ENCODE measurements at regions not wholly inside any gene's neighbourhood (a gene's known extent, or its start where the extent isn't known, plus 50 kb on each side); places are given as distances from the start of the nearest gene placed in this dataset.
"Not testable (repeated sequence)": the region's sequence is repeated elsewhere in the genome, so short reads cannot be mapped to it uniquely, and the experiment has no call there.

DNA sequence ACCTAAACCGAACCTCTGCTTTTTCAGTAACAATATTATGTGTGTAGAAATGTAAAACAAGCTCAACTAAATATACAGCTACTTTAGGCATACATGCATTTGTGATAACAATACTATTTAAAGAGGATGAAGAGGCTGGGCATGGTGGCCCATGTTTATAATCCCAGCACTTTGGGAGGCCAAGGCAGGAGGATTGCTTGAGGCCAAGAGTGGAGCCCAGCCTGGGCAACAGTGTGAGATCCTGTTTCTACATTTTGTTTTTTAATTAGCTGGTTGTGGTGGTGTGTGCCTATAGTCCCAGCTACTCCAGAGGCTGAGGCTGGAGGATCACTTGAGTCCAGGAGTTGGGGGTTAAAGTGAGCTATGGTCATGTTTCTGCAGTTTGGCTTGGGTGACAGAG, 73.6 kb upstream of the LYPLAL1 start:
- Histone ChIP-seq H3K4me3 (ENCODE audit: low read depth in 1 of 2, low read length in 2 of 2) (no peak overlapping the region), H3K9ac (ENCODE audit: low read length) (no peak overlapping the region), H3K36me3 (ENCODE audit: insufficient read depth, low read length) (no peaks in the 10 kb centered on the region), H3K9me3 (ENCODE audit: low read length) (no peaks in the 10 kb centered on the region), H3K4me1 (ENCODE audit: insufficient read depth, low read length) (no peaks in the 10 kb centered on the region), H3K27me3 (ENCODE audit: control insufficient read depth in 1 of 2, insufficient read depth in 2 of 2, low read length in 2 of 2) (no peaks in the 10 kb centered on the region), H3K27ac (ENCODE audit: low read depth, low read length) (no peak overlapping the region)

DNA sequence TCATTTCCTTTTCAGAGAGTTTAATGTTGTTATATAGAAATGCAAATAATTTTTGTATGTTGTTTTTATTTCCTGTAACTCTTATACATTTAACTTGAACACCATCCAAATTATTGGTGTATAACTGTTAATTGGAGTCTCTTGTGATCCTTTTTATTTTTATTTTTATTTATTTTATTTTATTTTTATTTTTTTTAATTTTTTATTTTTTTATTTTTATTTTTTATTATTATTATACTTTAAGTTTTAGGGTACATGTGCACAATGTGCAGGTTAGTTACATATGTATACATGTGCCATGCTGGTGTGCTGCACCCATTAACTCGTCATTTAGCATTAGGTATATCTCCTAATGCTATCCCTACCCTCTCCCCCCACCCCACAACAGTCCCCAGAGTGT, 71.2 kb upstream of the LYPLAL1 start:
- not testable (repeated sequence) for H3K27me3 ChIP-seq (ENCODE audit: control insufficient read depth in 1 of 2, insufficient read depth in 2 of 2, low read length in 2 of 2); H3K36me3 ChIP-seq (ENCODE audit: insufficient read depth, low read length); H3K9me3 ChIP-seq (ENCODE audit: low read length); H3K4me1 ChIP-seq (ENCODE audit: insufficient read depth, low read length); H3K4me3 ChIP-seq (ENCODE audit: low read depth in 1 of 2, low read length in 2 of 2); H3K27ac ChIP-seq (ENCODE audit: low read depth, low read length); H3K9ac ChIP-seq (ENCODE audit: low read length)

DNA sequence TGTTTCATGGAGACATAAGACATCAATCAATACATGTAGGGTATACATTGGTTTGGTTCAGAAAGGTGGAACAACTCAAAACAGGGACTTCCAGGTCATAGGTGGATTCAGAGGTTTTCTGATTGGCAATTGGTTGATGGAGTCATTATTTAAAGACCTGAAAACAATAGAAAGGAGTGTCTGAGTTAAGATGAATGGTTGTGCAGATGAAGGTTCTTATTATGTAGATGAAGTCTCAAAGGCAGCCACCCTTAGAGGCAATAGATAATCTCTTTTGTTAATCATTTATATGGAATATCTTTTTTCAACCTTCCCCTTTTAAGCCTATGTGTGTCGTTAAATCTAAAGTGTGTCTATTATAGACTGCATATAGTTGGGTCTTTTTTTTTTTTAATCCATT, 67.8 kb upstream of the LYPLAL1 start:
- Histone ChIP-seq H3K36me3 (ENCODE audit: insufficient read depth, low read length) (no peaks in the 10 kb centered on the region), H3K27me3 (ENCODE audit: control insufficient read depth in 1 of 2, insufficient read depth in 2 of 2, low read length in 2 of 2) (no peaks in the 10 kb centered on the region), H3K27ac (ENCODE audit: low read depth, low read length) (no peak overlapping the region)

DNA sequence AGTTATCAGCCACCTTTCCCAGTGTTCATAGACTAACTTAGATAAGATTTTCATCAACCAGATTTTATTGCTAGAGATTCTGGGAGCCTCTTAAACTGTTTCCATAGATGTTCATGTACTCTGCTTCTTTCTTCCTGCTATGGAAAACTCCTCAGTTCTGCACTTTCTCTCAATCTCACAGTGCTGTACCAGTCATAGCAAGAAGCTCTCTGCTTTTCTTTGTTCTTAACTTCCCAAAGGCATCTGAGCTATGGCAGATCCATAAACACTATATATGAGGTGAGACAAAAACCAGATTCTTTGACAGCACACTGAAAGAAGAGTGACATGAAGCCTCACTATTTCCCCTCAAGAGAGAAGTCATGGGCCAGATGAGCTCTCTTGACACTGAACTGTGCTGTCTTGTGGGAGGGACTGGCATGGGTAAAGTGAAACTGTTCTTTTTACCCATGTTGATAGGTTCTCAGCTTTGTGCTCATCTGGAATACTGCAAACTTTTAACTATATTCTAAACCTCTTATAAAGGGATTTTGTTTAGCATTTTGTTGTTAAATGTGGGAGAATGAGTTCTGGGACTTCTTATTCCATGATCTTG, 64.2 kb upstream of the LYPLAL1 start:
- no peaks in the 10 kb centered on the region for H3K4me1 ChIP-seq (ENCODE audit: insufficient read depth, low read length)
- peaks cover 7% of the 10 kb centered on the region for H3K9me3 ChIP-seq (ENCODE audit: low read length)
- H3K27ac ChIP-seq (ENCODE audit: low read depth, low read length) = no peak overlapping the region
- no peak overlapping the region for H3K4me3 ChIP-seq (ENCODE audit: low read depth in 1 of 2, low read length in 2 of 2)
- no peaks in the 10 kb centered on the region for H3K36me3 ChIP-seq (ENCODE audit: insufficient read depth, low read length)
- no peak overlapping the region for H3K9ac ChIP-seq (ENCODE audit: low read length)
- H3K27me3 ChIP-seq (ENCODE audit: control insufficient read depth in 1 of 2, insufficient read depth in 2 of 2, low read length in 2 of 2) = no peaks in the 10 kb centered on the region

More for the DNA sequence above, 67.8 kb upstream of the LYPLAL1 start:
- H3K9ac ChIP-seq (ENCODE audit: low read length) = no peak overlapping the region
- no peaks in the 10 kb centered on the region for H3K9me3 ChIP-seq (ENCODE audit: low read length)
- no peak overlapping the region for H3K4me3 ChIP-seq (ENCODE audit: low read depth in 1 of 2, low read length in 2 of 2)
- no peaks in the 10 kb centered on the region for H3K4me1 ChIP-seq (ENCODE audit: insufficient read depth, low read length)

DNA sequence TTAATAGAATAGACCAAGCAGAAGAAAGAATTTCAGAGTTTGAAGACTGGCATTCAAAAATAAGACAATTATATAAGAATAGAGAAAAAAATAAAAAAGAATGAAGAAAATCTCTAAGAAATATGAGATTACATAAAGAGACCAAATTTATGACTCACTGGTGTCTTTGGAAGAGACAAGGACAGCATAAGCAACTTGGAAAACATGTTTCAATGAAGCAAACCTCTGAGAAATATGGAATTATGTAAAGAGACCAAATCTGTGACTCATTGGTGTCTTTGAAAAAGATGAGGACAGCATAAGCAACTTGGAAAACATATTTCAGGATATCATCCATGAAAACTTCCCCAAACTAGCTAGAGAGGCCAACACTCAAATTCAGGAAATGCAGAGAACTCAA, 60.4 kb upstream of the LYPLAL1 start:
- no peak overlapping the region for H3K4me3 ChIP-seq (ENCODE audit: low read depth in 1 of 2, low read length in 2 of 2)
- peaks cover 7% of the 10 kb centered on the region for H3K9me3 ChIP-seq (ENCODE audit: low read length)
- H3K36me3 ChIP-seq (ENCODE audit: insufficient read depth, low read length) = no peaks in the 10 kb centered on the region
- H3K27me3 ChIP-seq (ENCODE audit: control insufficient read depth in 1 of 2, insufficient read depth in 2 of 2, low read length in 2 of 2) = no peaks in the 10 kb centered on the region
- H3K27ac ChIP-seq (ENCODE audit: low read depth, low read length) = no peak overlapping the region
- H3K4me1 ChIP-seq (ENCODE audit: insufficient read depth, low read length) = no peaks in the 10 kb centered on the region
- no peak overlapping the region for H3K9ac ChIP-seq (ENCODE audit: low read length)

DNA sequence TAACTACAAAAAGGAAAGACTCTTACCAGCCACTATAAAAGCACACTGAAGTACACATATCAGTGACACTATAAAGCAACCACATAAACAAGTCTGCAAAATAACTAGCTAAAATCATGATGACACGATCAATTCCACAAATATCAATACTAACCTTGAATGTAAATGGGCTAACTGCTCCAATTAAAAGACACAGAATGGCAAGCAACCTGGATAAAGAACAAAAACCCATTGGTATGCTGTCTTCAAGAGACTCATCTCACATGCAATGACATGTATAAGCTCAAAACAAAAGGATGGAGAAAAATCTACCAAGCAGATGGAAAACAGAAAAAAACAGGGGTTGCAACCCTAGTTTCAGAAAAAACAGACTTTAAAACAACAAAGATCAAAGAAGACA, 59.7 kb upstream of the LYPLAL1 start:
- peaks cover 7% of the 10 kb centered on the region for H3K9me3 ChIP-seq (ENCODE audit: low read length)
- H3K4me3 ChIP-seq (ENCODE audit: low read depth in 1 of 2, low read length in 2 of 2) = no peak overlapping the region
- H3K36me3 ChIP-seq (ENCODE audit: insufficient read depth, low read length) = no peaks in the 10 kb centered on the region
- H3K27me3 ChIP-seq (ENCODE audit: control insufficient read depth in 1 of 2, insufficient read depth in 2 of 2, low read length in 2 of 2) = no peaks in the 10 kb centered on the region
- H3K4me1 ChIP-seq (ENCODE audit: insufficient read depth, low read length) = no peaks in the 10 kb centered on the region
- no peak overlapping the region for H3K27ac ChIP-seq (ENCODE audit: low read depth, low read length)
- H3K9ac ChIP-seq (ENCODE audit: low read length) = no peak overlapping the region

DNA sequence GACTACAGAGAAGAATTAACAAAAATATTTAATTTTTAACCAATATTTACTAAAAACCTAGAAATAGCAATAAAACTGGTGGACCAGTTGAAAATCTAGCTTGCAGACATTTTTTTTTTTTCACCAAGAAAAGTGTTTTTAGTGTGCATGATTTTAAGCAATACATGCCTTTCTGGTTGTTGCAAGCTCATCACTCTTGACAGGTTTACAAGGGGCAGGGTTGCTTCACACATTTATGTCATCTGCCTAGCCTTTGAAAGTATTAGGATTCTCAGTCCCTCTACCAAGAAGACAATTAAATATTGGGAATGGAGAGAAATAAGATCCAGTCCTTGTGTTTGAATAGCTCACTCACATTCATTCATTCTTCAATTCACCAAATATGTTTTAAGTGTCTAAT, 53.8 kb upstream of the LYPLAL1 start:
- no peak overlapping the region for H3K4me3 ChIP-seq (ENCODE audit: low read depth in 1 of 2, low read length in 2 of 2)
- no peaks in the 10 kb centered on the region for H3K9me3 ChIP-seq (ENCODE audit: low read length)
- H3K4me1 ChIP-seq (ENCODE audit: insufficient read depth, low read length) = no peaks in the 10 kb centered on the region
- H3K27me3 ChIP-seq (ENCODE audit: control insufficient read depth in 1 of 2, insufficient read depth in 2 of 2, low read length in 2 of 2) = no peaks in the 10 kb centered on the region
- no peak overlapping the region for H3K9ac ChIP-seq (ENCODE audit: low read length)
- H3K27ac ChIP-seq (ENCODE audit: low read depth, low read length) = no peak overlapping the region
- no peaks in the 10 kb centered on the region for H3K36me3 ChIP-seq (ENCODE audit: insufficient read depth, low read length)

DNA sequence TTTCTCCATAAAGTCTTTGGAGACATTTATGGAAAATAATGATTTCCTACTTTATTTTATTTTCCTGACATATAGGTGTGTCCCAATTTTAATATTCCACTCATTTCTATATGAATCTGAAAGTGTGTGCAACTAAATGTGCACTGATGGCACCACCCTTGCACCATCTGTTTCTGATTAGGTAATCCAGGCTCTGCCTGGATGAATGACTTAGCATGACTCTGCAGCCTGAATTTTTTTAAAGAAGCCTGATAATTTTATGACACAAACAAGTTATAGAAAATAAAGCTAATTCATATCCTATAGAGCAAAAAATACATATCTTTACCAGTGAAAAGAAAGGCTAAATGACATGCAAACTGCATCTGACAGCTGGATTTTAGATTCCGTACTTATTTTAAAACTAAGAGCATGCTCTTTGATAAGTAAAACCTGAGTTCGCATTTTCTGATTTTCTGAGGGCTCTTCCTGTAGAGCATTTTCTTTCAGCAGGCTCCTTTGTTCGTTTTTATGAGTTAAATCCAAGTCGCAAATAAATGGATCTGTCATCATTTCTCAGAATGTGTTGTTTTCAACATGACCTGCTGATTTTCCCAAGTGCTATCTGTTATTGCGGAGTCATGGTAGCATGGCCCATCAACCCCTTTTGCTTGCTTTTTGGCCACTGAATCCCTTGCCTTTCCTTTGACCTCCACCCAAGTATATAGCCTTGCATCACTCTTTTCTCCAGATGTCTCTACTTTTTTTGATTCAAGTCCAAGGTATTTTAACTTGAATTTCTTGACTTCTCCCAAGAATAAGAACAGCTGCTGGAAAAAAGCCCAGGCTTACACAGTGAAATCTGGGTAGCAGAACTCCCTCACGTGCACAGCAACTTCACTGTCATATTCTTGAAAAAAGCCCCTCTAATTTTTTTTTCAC, 52.8 kb upstream of the LYPLAL1 start:
- H3K27ac ChIP-seq (ENCODE audit: low read depth, low read length) = no peak overlapping the region
- no peaks in the 10 kb centered on the region for H3K36me3 ChIP-seq (ENCODE audit: insufficient read depth, low read length)
- no peaks in the 10 kb centered on the region for H3K27me3 ChIP-seq (ENCODE audit: control insufficient read depth in 1 of 2, insufficient read depth in 2 of 2, low read length in 2 of 2)
- H3K9me3 ChIP-seq (ENCODE audit: low read length) = no peaks in the 10 kb centered on the region
- no peak overlapping the region for H3K9ac ChIP-seq (ENCODE audit: low read length)
- H3K4me1 ChIP-seq (ENCODE audit: insufficient read depth, low read length) = no peaks in the 10 kb centered on the region
- H3K4me3 ChIP-seq (ENCODE audit: low read depth in 1 of 2, low read length in 2 of 2) = no peak overlapping the region

DNA sequence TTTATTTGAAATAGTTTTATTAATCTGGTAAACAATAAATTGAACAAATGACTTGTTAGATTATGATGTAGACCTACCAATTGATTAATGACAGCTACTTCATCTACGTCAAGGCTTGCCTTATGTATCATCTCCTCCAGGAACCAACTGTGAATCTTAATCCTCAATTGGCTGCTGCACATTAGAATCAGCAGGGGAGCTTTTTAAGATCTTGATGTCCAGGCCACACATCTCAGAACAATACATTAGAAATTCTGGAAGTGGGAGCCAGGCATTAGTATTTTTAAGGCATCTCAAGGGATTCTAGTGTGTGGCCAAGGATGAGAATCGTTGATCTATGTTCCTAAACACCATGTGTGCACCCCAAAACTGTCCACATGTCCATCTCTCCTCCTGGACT, 52.0 kb upstream of the LYPLAL1 start:
- Histone ChIP-seq H3K9ac (ENCODE audit: low read length) (no peak overlapping the region), H3K27me3 (ENCODE audit: control insufficient read depth in 1 of 2, insufficient read depth in 2 of 2, low read length in 2 of 2) (no peaks in the 10 kb centered on the region), H3K4me1 (ENCODE audit: insufficient read depth, low read length) (peaks cover under 1% of the 10 kb centered on the region), H3K4me3 (ENCODE audit: low read depth in 1 of 2, low read length in 2 of 2) (no peak overlapping the region), H3K9me3 (ENCODE audit: low read length) (no peaks in the 10 kb centered on the region), H3K36me3 (ENCODE audit: insufficient read depth, low read length) (no peaks in the 10 kb centered on the region), H3K27ac (ENCODE audit: low read depth, low read length) (no peak overlapping the region)

DNA sequence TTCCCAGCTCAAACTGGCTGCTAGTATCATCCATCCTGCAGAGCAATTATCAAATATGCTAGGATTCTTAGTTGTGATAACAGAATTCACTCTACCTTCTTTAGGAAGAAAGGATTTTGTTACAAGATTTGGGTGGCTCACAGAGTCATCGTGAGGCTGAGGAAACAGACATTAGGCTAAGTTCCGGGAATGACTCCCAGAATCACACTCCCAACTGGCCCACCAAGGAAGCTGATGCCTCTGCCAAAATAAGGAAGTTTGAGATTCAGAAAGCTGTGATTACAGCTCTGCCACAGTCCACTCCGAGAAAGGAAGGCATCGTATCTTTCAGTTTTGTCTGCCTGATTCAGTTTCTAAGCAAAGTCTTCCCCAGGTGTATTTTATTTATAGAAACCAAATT, 50.6 kb upstream of the LYPLAL1 start:
- Histone ChIP-seq H3K27ac (ENCODE audit: low read depth, low read length) (peak overlapping the region; percentile 36), H3K9ac (ENCODE audit: low read length) (no peak overlapping the region), H3K4me3 (ENCODE audit: low read depth in 1 of 2, low read length in 2 of 2) (no peak overlapping the region), H3K27me3 (ENCODE audit: control insufficient read depth in 1 of 2, insufficient read depth in 2 of 2, low read length in 2 of 2) (no peaks in the 10 kb centered on the region), H3K4me1 (ENCODE audit: insufficient read depth, low read length) (peaks cover 7% of the 10 kb centered on the region), H3K9me3 (ENCODE audit: low read length) (no peaks in the 10 kb centered on the region), H3K36me3 (ENCODE audit: insufficient read depth, low read length) (no peaks in the 10 kb centered on the region)
